ENCODE measurements at regions not wholly inside any gene's neighbourhood (a gene's known extent, or its start where the extent isn't known, plus 50 kb on each side); places are given as distances from the start of the nearest gene placed in this dataset.

DNA sequence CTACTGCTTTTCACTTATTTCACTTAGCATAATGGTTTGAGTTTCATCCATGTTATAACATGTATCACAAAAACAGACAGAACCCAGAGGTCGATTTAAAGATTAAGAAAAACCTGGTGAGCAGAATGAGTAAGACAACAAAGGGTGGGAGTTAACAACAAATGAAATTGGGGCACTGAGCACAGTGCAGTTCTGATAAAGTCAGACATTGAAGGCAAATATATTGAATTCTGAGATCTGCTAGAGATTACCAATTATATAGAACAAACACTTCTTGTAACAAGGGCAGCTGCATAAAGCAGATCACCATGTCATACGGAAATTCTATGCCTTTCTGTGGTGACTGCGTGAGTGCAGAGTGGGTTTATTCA is 517.3 kb upstream of the RORB start:
- H3K4me3 Mint-ChIP-seq: no peak overlapping the region
- no peaks in the 10 kb centered on the region for H3K27me3 Mint-ChIP-seq
- H3K36me3 Mint-ChIP-seq: no peaks in the 10 kb centered on the region
- no peaks in the 10 kb centered on the region for H3K9me3 Mint-ChIP-seq (ENCODE audit: low read depth)
- no peak overlapping the region for H3K27ac Mint-ChIP-seq
- no peaks in the 10 kb centered on the region for H3K4me1 Mint-ChIP-seq (ENCODE audit: low read depth)

DNA sequence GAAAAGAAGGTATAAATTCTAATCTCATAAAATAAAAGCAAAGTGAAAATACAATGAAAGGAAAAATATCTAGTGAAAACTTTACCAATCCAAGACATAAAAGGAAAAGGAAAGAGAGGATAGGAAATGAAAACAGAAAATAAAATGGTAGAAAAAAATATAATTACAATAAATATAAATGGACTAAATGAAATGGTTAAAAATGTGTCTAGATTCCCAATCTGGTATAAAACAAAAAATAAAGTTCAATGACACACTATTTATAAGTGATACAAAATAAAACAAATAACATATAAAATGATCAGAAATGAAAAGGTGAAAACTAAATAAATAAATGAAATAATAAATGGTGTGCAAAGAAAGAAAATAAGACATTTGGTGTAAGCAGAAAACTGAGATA is 516.4 kb upstream of the RORB start:
- no peak overlapping the region for H3K27ac Mint-ChIP-seq
- no peaks in the 10 kb centered on the region for H3K4me1 Mint-ChIP-seq (ENCODE audit: low read depth)
- H3K4me3 Mint-ChIP-seq: no peak overlapping the region
- no peaks in the 10 kb centered on the region for H3K36me3 Mint-ChIP-seq
- no peaks in the 10 kb centered on the region for H3K9me3 Mint-ChIP-seq (ENCODE audit: low read depth)
- H3K27me3 Mint-ChIP-seq: no peaks in the 10 kb centered on the region

DNA sequence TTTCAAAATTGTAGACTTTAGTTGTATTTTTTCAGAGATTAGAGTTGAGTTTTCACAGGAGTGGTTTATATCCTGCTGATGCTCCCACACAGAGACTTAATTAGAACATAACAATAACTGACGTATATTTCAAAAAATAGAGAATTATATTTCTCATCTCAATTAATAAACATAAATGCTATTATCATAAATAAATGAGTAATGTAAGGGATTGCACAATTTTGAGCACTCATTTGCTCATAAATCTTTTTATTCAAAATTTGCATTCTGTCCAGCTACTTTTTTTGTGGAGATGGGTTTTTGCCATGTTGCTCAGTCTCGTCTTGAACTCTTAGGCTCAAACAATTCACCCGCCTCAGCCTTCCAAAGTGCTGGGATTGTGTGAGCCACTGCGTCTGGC is 515.7 kb upstream of the RORB start:
- H3K9me3 Mint-ChIP-seq (ENCODE audit: low read depth): no peaks in the 10 kb centered on the region
- H3K4me1 Mint-ChIP-seq (ENCODE audit: low read depth): no peaks in the 10 kb centered on the region
- no peak overlapping the region for H3K4me3 Mint-ChIP-seq
- H3K27ac Mint-ChIP-seq: no peak overlapping the region
- H3K27me3 Mint-ChIP-seq: no peaks in the 10 kb centered on the region
- no peaks in the 10 kb centered on the region for H3K36me3 Mint-ChIP-seq

DNA sequence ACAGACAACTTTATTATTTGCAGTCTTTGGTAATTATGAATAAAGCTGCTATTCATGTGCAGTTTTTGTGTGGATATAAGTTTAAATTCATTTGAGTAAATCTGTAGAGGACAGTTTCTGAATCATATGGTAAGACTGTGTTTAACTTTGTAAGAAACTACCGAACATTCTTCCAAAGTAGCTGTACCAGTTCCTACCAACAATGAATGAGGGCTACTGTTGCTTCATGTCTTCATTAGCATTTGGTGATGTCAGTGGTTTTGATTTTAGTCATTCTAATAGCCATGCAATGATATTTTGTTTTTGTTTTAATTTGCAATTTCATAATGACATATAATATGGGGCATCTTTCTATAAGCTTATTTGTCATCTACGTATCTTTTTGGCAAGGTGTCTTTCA is 501.3 kb upstream of the RORB start:
- H3K36me3 Mint-ChIP-seq: no peaks in the 10 kb centered on the region
- no peak overlapping the region for H3K27ac Mint-ChIP-seq
- H3K4me1 Mint-ChIP-seq (ENCODE audit: low read depth): no peaks in the 10 kb centered on the region
- no peaks in the 10 kb centered on the region for H3K27me3 Mint-ChIP-seq
- no peak overlapping the region for H3K4me3 Mint-ChIP-seq
- H3K9me3 Mint-ChIP-seq (ENCODE audit: low read depth): no peaks in the 10 kb centered on the region

DNA sequence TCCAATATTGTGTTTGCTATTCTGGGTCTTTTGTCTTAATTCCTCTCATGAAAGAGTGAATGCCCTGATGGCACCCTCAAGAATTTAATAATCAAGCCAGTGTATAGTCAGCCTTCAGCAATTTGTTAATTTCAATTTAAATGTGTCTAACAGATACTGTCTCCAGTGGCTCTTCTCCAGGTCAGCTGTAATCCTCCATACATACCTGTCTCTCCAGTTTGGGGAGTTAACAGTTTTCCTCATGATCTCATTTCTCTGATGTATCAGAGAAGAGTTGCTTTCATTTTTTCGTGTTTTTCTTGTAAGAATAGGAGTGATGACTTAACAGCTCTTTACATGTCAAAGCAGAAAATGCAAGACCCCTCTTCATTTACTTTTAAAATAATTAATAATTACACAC is 500.3 kb upstream of the RORB start:
- H3K4me1 Mint-ChIP-seq (ENCODE audit: low read depth): no peaks in the 10 kb centered on the region
- no peak overlapping the region for H3K4me3 Mint-ChIP-seq
- no peaks in the 10 kb centered on the region for H3K36me3 Mint-ChIP-seq
- H3K27ac Mint-ChIP-seq: no peak overlapping the region
- no peaks in the 10 kb centered on the region for H3K9me3 Mint-ChIP-seq (ENCODE audit: low read depth)
- no peaks in the 10 kb centered on the region for H3K27me3 Mint-ChIP-seq

DNA sequence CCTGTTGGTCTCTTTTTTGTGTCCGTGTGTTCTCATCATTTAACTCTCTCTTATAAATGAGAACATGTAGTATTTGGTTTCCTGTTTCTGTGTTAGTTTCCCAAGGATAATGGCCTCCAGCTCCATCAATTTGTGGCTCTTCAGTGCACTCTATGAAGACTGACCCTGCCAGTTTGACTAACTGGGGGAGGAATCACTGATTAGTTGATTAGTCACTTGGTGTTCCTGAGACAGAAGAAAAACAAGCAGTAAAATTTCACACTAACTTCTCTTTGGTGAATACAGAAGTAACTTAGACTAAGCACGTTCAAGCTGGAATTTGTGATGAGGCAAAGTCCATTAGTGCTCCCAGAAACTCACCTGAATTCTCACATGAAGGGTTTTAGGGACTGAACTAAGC is 495.8 kb upstream of the RORB start:
- Mint-ChIP-seq H3K4me3 (no peak overlapping the region), H3K27me3 (no peaks in the 10 kb centered on the region), H3K9me3 (ENCODE audit: low read depth) (no peaks in the 10 kb centered on the region), H3K36me3 (no peaks in the 10 kb centered on the region), H3K27ac (no peak overlapping the region), H3K4me1 (ENCODE audit: low read depth) (no peaks in the 10 kb centered on the region)

DNA sequence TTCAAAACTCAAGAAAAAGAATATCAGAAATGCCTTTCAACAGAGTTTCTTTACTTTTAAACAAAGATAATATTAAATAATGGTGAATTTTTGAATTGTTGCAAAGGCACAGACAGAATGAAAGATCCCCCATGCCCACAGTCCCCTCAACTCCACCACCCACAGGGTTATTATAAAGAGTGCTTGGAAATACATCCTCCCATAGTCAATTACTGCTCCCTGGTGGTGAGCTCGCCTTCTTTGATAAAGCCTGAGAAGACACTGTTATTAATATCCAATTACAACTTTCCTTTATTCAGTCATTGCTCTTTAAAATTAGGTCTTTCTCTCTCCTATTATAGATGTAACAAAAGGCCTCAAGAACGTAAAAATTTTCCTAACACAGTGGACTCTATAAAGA is 490.2 kb upstream of the RORB start:
- no peak overlapping the region for H3K27ac Mint-ChIP-seq
- no peaks in the 10 kb centered on the region for H3K9me3 Mint-ChIP-seq (ENCODE audit: low read depth)
- H3K27me3 Mint-ChIP-seq: no peaks in the 10 kb centered on the region
- H3K4me1 Mint-ChIP-seq (ENCODE audit: low read depth): no peaks in the 10 kb centered on the region
- H3K4me3 Mint-ChIP-seq: no peak overlapping the region
- H3K36me3 Mint-ChIP-seq: no peaks in the 10 kb centered on the region

DNA sequence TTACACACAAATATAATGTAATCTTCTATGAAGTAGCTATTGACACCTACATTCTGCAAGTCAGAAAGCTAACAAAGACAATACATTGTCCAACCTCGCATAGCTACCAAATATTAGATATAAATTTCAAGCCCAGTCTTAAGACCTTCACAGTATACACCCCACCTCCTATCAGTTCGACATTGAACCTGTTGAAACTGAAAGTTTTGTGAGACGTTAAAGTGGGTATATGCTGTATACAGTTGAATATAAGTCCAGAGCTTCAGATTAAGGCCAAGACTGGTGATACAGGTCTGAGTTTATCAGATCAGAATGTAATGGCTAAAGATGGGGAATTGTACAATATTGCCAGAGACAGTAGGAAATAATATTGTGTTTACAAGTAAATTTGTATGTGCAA is 489.3 kb upstream of the RORB start:
- Mint-ChIP-seq H3K36me3 (no peaks in the 10 kb centered on the region), H3K27me3 (no peaks in the 10 kb centered on the region), H3K27ac (no peak overlapping the region), H3K4me1 (ENCODE audit: low read depth) (no peaks in the 10 kb centered on the region), H3K9me3 (ENCODE audit: low read depth) (no peaks in the 10 kb centered on the region), H3K4me3 (no peak overlapping the region)

DNA sequence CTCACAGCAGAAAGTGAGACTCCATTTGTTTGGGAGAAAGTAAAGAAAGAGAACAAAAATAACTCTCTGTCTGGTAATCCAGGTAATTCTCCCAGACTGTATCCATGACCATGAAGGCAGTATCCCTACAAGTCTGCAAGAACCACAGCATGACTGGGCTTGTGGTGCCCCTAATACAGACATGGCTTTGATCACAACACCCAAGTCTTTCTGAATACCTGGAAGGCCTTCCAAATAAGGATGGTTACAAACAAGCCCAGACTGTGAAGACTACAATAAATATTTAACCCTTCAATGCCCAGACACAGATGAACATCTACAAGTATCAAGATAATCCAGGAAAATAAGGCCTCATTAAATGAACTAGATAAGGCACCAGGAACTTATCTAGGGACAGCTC is 481.1 kb upstream of the RORB start:
- Mint-ChIP-seq H3K4me1 (ENCODE audit: low read depth) (no peaks in the 10 kb centered on the region), H3K27me3 (no peaks in the 10 kb centered on the region), H3K9me3 (ENCODE audit: low read depth) (peaks cover 4% of the 10 kb centered on the region), H3K27ac (no peak overlapping the region), H3K4me3 (no peak overlapping the region), H3K36me3 (no peaks in the 10 kb centered on the region)

DNA sequence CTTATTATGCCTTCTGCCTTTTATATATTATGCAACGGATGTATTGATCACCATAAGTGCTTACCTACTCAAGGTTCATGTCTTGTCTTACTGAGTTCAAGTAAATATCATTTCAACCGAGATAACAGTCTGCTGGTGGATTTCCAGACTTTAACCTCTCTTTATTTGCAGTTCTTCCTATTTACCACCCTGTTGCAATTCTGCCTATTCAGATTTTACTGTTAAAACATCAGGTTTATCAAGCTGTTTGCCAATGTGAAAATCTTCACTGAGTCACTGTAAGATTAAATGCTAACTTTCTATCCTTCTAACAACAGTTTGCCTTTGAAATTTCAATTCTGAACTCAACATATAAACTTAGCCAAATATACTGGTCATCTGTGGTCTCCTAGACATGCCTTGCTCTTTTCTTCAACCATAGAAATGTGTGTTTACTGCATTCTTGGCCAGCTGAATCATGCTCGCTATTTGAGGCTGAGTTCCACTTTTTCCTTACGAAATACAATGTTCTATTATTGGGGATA is 471.7 kb upstream of the RORB start:
- H3K4me3 Mint-ChIP-seq: no peak overlapping the region
- peaks cover 3% of the 10 kb centered on the region for H3K9me3 Mint-ChIP-seq (ENCODE audit: low read depth)
- H3K27me3 Mint-ChIP-seq: no peaks in the 10 kb centered on the region
- no peaks in the 10 kb centered on the region for H3K36me3 Mint-ChIP-seq
- no peaks in the 10 kb centered on the region for H3K4me1 Mint-ChIP-seq (ENCODE audit: low read depth)
- no peak overlapping the region for H3K27ac Mint-ChIP-seq

DNA sequence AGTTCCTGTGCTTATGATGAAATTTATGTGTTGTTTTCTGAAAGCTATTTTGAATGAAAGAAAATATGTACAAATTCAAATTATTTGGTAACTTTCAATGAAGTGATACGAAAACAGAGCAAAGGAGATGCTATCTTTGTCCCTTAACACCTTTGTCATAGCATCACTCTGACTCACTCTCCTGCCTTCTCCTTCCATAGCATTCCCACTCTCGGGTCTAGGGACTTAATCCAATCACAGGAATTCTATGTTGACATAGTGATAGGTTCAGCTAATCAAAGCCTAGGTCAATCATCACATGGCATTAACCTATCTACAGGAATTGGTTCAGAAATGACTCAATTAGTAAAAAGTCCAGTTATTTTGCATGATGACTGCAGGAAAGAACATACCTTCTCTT is 464.7 kb upstream of the RORB start:
- Mint-ChIP-seq H3K36me3 (no peaks in the 10 kb centered on the region), H3K4me1 (ENCODE audit: low read depth) (no peaks in the 10 kb centered on the region), H3K9me3 (ENCODE audit: low read depth) (no peaks in the 10 kb centered on the region), H3K4me3 (no peak overlapping the region), H3K27ac (no peak overlapping the region), H3K27me3 (no peaks in the 10 kb centered on the region)

DNA sequence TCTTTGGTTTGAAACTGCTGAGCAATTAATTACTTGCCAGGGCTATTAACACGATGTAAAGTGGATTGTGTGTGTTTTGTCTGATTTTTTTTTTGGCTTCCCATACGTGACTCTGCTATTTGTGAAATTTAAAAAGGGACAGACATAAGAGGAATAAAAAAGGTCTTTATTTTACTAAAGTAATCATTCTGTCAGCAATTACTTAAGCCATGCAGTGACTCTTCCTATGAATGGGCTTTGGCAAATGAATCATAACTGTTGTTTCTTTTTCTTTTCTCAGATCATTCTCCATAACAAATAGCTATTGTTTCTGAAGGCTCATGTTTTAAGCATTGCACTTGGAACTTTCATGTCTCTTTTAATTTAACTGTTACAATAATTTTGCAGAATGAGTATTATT is 461.3 kb upstream of the RORB start:
- no peaks in the 10 kb centered on the region for H3K9me3 Mint-ChIP-seq (ENCODE audit: low read depth)
- H3K4me3 Mint-ChIP-seq: no peak overlapping the region
- H3K36me3 Mint-ChIP-seq: no peaks in the 10 kb centered on the region
- H3K27me3 Mint-ChIP-seq: no peaks in the 10 kb centered on the region
- H3K27ac Mint-ChIP-seq: no peak overlapping the region
- no peaks in the 10 kb centered on the region for H3K4me1 Mint-ChIP-seq (ENCODE audit: low read depth)

DNA sequence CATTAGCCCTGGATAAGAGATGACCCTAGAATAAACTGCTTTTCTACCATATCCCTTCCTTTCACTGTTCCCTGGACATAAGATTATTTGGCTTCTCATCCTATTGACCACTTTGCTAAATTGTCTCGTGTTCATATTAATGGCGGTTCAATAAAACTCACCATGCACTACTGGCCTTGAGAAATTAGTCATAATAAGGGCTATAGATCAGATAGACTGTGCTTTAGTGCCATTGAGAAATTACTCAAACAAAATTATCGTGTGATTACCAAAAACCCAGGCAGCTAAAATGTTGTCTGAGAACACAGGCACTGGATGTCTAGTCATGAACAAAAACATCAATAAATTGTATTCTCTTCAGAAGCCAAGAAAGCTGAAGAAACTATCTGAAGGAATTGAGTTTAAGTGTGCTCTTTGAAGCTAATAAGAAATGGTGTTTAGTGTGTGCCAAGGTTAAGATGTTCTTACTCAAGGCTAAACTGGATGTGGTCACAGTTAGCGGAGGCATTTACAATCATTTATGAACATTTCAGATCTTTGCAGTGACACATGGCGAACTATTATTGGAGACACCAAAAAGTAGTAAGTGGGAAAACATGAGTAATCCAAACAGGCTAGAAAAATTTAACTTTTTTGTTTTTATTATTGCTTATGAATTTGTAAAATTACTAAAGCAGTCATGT is 460.4 kb upstream of the RORB start:
- no peaks in the 10 kb centered on the region for H3K36me3 Mint-ChIP-seq
- H3K27ac Mint-ChIP-seq: no peak overlapping the region
- H3K9me3 Mint-ChIP-seq (ENCODE audit: low read depth): peaks cover 3% of the 10 kb centered on the region
- no peak overlapping the region for H3K4me3 Mint-ChIP-seq
- no peaks in the 10 kb centered on the region for H3K27me3 Mint-ChIP-seq
- no peaks in the 10 kb centered on the region for H3K4me1 Mint-ChIP-seq (ENCODE audit: low read depth)

DNA sequence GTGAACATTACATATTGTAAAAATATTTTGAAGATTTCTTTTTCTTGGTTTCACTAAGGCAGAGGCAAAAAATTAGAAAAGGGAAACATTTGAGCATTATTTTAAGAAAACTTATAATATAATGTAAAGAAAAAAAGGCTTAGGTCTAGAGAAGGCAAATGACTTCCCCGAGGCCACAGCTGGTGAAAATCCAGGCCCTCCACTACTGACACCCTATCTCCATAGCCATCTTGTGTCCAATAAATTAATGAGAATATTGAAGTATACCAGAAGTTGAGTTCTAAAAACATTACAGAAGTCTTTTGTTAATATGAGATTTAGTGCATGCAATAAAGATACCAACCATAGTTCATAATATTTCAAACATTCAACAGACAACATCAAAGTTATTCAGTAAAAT is 459.9 kb upstream of the RORB start:
- no peaks in the 10 kb centered on the region for H3K4me1 Mint-ChIP-seq (ENCODE audit: low read depth)
- peaks cover 3% of the 10 kb centered on the region for H3K9me3 Mint-ChIP-seq (ENCODE audit: low read depth)
- no peaks in the 10 kb centered on the region for H3K36me3 Mint-ChIP-seq
- no peak overlapping the region for H3K4me3 Mint-ChIP-seq
- H3K27ac Mint-ChIP-seq: no peak overlapping the region
- H3K27me3 Mint-ChIP-seq: no peaks in the 10 kb centered on the region

DNA sequence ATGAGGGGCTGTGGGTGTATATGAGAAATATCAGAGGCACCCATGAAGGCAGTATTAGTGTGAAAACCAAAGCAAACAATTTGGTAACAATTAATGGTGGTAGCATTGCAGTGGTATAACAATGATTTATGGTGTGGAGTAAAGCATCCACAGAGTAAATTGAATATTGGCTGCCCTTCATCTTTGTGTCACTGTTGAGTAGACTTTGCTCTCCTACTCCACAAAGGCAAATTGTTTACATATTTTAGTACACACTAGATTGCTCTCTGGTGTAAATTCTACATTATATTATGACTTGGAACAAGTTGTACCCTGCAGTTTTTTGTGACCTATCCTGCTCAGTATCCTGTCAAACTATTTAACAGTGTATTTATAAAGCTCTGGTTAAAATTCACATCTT is 455.5 kb upstream of the RORB start:
- H3K27me3 Mint-ChIP-seq: no peaks in the 10 kb centered on the region
- no peaks in the 10 kb centered on the region for H3K4me1 Mint-ChIP-seq (ENCODE audit: low read depth)
- H3K4me3 Mint-ChIP-seq: no peak overlapping the region
- no peaks in the 10 kb centered on the region for H3K36me3 Mint-ChIP-seq
- peaks cover 3% of the 10 kb centered on the region for H3K9me3 Mint-ChIP-seq (ENCODE audit: low read depth)
- H3K27ac Mint-ChIP-seq: no peak overlapping the region

DNA sequence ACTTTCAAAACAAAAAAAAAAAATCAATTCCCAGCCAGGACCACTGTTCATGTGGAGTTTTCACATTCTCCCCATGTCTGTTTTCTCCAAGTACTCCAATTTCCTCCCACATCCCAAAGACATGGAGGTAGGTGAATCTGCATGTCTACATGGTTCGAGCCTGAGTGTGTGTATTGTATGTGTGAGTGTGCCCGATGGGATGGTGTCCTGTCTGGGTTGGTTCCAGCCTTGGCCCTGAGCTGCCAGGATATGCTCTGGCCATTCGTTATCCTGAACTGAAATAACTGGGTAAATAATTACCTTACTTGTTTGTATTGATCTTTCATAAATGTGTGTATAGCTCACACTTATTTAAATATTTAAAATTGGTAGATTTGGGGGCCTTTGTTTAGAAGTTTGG is 452.3 kb upstream of the RORB start:
- Mint-ChIP-seq H3K27me3 (no peaks in the 10 kb centered on the region), H3K27ac (no peak overlapping the region), H3K36me3 (no peaks in the 10 kb centered on the region), H3K4me1 (ENCODE audit: low read depth) (no peaks in the 10 kb centered on the region), H3K4me3 (no peak overlapping the region), H3K9me3 (ENCODE audit: low read depth) (peaks cover 7% of the 10 kb centered on the region)

Data from activated naive CD8-positive, alpha-beta T cell (primary cell).